GM12891 (cell line): ENCODE measurements at regions not wholly inside any gene's neighbourhood (a gene's known extent, or its start where the extent isn't known, plus 50 kb on each side); places are given as distances from the start of the nearest gene placed in this dataset.

Experiments used
- PAX5 ChIP-seq: IDR thresholded peaks from 2 replicates; pipeline ENCODE4 v1.6.1; 2011; ENCODE audit warnings: low read length, moderate library complexity, mild to moderate bottlenecking; ENCODE audit not compliant: insufficient read depth, severe bottlenecking
- POLR2A ChIP-seq: IDR thresholded peaks from 2 replicates; pipeline ENCODE4 v1.6.1; 2011; ENCODE audit warnings: low read depth, low read length, control low read depth
- POLR2AphosphoS5 ChIP-seq: IDR thresholded peaks from 2 replicates; pipeline ENCODE4 v1.6.1; 2011; ENCODE audit warnings: low read depth, low read length, control low read depth
- SPI1 ChIP-seq: IDR thresholded peaks from 2 replicates; pipeline ENCODE4 v1.6.1; 2011; ENCODE audit warnings: low read depth, low read length, control low read depth
- TAF1 ChIP-seq: IDR thresholded peaks from 2 replicates; pipeline ENCODE4 v1.6.1; 2011; ENCODE audit warnings: low read depth, low read length, control low read depth

DNA sequence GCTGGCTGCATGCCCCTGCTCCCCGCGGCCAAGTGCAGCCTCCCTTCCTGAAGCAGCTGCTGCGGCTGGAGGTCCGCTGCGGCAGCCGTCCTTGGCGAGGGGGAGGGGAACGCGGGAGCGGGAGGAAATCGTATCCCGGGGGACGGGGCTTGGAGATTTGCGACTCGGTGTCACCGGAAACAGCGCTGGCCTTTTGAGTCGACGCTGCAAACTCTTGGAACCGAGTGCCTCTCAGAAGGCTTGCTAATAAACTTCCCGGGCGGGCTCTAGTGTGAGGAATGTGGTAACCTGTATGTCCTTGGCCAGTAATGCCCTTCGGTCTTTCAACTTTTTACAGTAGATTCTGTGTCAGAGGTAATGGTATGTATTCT, 82.7 kb downstream of the PTPDC1 start:
- peak; percentile 20; the same call in 1 of the 2 replicates for TF ChIP-seq POLR2AphosphoS5
- TF ChIP-seq POLR2A = peak; percentile 58; the same call in 1 of the 2 replicates
- TF ChIP-seq PAX5 = no peak
- TF ChIP-seq SPI1 = no peak
- TF ChIP-seq TAF1 = no peak
